Amniotic stem cell (primary cell): ENCODE measurements at regions not wholly inside any gene's neighbourhood (a gene's known extent, or its start where the extent isn't known, plus 50 kb on each side); places are given as distances from the start of the nearest gene placed in this dataset.
A peak's percentile ranks its signal among the peaks of the same experiment; 100 is the strongest.
"Not testable (repeated sequence)": the region's sequence is repeated elsewhere in the genome, so short reads cannot be mapped to it uniquely, and the experiment has no call there.

Source experiments
- DNase-seq: peaks from one replicate; lab custom pipeline; 2025; lab: John Stamatoyannopoulos, UW

- no peak for DNase-seq
Observed at GRCh38 chr13:61138857-61139256, 276.8 kb downstream of the PCDH20 start.

GRCh38 chr13:61136515-61136914 is 279.1 kb downstream of the PCDH20 start:
- DNase-seq, result no peak

GRCh38 chr13:61136093-61136492 is 279.6 kb downstream of the PCDH20 start:
- no peak for DNase-seq

DNA sequence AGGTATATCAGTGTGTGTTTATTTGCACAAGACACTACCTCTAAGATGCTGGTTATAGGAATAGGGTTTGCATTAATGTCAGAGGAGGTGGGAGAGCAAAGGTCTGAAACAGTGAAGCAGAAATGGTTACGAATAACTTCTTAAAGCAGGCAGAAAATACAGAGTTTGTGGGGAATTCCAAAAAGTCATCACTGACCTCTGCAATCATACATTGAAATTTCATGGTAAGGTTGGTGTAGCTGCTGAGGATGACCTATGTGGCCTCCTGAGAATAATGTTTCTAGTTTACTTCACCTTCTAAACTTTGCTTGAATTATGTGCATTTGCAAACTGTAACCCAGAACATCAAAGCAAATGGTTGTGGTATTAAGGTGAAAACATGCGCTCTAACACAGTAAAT is 280.1 kb downstream of the PCDH20 start:
- DNase-seq, result no peak

DNA sequence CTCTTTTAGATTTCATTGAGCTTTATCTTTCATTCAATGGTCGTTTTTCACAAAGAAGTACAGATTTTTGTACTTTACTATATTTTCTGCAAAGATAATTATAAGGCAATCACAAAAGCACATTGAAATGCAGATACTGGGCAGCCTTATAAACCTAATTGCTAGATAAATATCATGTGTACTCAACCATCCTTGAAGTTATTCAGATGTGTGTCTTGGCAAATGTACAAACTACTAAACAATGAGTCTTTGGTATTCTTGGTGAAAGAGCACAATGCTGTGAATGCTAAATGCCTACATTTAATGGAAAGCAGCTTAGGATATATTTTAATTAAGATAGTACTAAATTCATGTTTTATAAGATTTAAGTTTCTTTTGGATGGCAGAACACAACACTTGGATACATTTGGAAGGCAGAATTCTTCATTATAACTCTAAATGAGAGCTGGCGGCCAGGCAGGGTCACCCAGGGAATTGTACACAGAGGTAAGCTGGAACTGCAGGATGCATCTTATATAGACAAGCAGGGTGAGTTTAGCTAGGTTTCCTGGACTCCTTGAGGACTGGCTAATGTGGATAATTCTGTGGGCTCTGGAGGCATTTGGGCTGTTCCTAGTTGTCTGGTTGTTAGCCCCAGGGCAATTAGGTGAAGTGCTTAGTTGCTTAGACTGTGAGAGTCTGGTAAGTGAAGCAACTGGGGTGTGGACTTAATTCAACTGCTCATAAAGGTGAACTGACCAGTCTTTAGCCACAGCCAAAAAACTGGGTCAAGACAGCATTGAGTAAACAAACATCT is 286.6 kb downstream of the PCDH20 start:
- DNase-seq, result no peak

DNA sequence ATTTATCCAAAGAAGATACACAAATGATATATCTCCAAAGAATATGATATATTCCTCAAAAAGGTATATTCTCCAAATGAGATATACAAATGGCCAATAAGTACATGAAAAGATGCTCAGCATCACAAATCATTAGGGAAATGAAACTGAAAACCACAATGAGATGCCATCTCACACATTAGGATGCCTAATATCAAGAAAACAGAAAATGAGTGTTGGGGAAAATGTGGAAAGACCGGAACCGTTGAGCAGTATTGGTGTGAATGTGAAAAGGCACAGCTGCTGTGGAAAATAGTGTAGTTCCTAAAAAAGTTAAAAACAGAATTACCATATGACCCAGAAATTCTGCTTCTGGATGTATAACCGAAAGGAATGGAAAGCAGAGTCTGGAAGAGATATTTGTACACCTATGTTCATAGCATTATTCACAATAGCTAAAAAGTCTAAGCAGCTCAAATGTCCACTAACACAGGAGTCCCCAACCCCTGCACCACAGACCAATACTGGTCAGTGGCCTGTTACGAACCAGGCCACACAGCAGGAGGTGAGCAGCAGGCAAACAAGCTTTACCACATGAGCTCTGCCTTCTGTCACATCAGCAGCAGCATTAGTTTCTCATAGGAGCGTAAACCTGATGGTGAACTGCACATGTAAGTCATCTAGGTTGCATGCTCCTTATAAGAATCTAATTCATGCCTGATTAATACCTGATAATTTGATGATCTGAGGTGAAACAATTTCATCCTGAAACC is 291.9 kb downstream of the PCDH20 start:
- no peak for DNase-seq

DNA sequence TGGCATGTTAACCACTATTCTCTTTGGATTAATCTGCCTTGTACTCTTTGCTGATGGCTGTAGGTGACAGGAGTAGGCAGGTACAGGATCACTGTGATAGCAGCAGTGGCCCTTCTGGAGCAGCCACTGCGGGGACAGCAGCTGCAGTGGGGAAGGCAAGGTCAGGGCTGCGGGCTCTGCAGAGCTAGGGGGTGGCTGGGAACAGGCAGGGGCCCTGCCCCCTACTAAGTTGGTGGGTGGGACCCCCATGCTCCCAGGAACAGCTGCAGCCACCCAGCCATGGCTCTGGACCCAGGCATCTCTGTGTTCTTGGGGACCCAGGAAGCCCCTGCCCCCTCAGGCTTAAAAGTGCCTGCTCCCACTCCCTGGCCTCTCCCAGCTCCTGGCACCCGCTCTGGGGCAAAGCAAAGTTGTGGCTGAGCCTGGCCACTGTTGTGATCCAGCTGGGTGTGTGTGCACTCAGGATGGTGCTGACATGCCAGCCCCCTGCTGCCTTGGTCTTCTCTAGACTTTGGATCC is 302.4 kb downstream of the PCDH20 start:
- no peak for DNase-seq

GRCh38 chr13:61111529-61111928 is 304.1 kb downstream of the PCDH20 start:
- DNase-seq, result no peak

GRCh38 chr13:61110732-61111131 is 304.9 kb downstream of the PCDH20 start:
- no peak for DNase-seq

GRCh38 chr13:61109741-61110140 is 305.9 kb downstream of the PCDH20 start:
- no peak for DNase-seq

DNA sequence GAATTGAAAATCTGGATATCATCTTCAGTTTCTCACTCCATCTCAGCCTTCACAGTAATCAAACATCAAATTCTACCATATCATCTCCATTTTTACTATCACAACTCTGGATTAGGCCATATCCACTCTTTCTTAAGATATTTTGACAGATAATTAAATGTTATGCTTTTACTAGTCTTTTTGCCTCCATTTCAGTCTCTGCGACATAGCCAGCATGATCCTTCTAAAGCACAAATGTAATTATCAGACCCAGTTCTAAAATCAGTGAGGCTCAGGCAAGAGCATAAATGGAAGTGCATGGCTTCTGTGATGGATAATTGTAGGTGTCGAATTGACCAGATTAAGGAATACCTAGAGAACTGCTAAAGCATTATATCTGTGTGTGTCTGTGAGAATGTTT is 307.7 kb downstream of the PCDH20 start:
- no peak for DNase-seq

DNA sequence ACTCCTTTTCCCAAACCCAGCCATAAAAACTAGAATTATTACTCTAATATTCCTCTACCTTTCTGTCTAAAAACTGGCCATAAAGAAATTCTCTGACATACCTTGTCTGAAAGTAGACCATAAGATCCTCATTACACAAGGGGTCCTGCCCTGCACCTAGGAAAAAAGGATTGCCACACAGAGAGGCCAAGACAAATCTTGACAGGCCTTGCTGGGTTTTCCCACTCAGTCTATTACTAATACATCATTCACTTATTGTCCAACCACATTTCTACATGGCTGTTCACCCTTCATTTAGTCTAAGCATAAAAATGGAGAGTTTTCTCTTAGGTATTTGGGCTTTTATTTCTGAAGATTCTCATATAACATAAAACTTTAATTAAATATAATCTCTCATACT is 319.8 kb downstream of the PCDH20 start:
- no peak for DNase-seq

DNA sequence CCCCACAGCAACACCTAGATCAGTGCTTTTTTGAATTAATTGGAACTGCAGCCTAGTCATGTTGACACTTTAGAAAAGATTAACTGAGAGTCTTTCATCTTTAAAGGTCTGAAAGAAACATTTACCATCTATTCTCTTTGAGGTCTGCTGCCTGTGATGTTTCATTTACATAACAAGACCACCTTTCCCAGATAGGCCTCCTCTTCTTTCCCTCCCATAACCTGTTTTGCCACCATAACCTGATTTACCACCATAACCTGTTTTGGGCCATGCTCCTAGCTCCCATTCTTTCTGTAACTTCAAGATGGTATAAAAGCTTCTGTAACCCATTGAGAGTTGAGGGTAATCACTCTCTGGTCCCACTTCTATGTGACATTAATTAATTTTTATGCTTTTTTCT is 320.8 kb downstream of the PCDH20 start:
- no peak for DNase-seq

- DNase-seq, result not testable (repeated sequence)
Observed at GRCh38 chr13:61089894-61090293, 325.8 kb downstream of the PCDH20 start.

- DNase-seq, result peak; percentile 7
Observed at GRCh38 chr13:61086087-61086486, 329.6 kb downstream of the PCDH20 start.

- peak; percentile 2 for DNase-seq
Observed at GRCh38 chr13:61084988-61085387, 330.7 kb downstream of the PCDH20 start.

- no peak for DNase-seq
Observed at GRCh38 chr13:61078976-61079770, 336.5 kb downstream of the PCDH20 start.

GRCh38 chr13:61052175-61052574 is 363.5 kb downstream of the PCDH20 start:
- DNase-seq, result no peak

DNA sequence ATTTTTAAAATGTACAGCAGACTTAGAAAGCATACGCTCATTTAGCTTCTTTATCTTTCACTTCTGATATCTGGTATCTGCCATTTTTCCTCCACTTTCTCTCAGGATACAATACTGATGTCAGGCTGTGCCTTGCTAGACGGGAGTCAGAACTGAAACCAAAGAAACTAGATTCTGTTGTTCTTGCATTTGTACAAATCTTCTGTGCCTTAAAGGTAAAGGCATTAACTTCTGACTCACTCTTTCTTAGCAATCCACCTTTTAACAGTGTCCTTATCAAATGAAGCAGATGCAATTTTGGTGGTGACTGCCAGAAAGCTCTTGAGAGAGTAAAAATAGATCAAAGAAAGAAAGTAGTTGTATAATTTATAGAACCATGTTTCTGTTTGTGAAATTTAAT is 370.4 kb downstream of the PCDH20 start:
- DNase-seq, result no peak

DNA sequence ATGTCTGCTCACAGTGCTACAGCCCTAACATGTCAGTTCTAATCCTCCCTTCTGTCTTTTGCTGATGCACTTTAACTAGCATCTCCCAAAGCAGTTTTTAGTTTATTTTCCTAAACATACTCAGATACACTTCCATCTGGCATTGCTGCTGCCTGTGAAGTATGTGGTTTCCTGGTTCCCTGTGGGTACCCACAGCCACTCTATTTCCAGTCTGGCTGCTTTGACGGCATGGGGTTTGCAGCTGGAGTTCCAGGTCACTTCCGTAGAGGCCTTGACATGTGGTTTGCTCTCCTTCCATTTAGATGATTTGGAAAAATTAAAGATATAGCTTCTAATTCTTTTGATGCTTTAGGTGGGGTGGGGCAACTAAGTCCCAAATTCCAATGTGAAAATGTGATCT is 375.5 kb downstream of the PCDH20 start:
- DNase-seq, result no peak

- no peak for DNase-seq
Observed at GRCh38 chr13:61039302-61039701, 376.3 kb downstream of the PCDH20 start.

DNA sequence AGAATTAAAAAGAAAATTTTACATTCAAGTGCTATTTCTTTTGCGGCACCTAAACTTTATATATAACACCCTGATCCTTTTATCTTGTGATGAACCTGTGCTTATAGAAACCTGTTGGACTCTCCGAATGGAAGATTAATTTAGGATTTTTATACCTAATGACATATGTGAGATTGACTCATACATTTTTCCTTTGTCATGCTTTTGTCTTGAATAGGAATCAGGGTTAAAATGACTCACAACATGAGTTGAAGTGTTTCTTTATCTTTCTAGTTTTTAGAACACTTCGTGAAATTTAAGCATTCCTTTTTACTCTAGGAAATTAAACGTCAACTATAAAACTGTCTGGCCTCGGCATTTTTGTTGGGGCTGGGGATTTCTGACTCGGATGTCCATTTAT is 378.9 kb downstream of the PCDH20 start:
- DNase-seq, result no peak
